SU-DHL-6 (cell line): ENCODE measurements at regions not wholly inside any gene's neighbourhood (a gene's known extent, or its start where the extent isn't known, plus 50 kb on each side); places are given as distances from the start of the nearest gene placed in this dataset.

Source experiments
- CTCF ChIP-seq: fragments of 200-600 bp; sonication (generic); IDR thresholded peaks from one replicate; pipeline ENCODE4 v1.5.1; 2017; ENCODE audit warnings: antibody characterized with exemption, mild to moderate bottlenecking, low read length, moderate library complexity; ENCODE audit not compliant: insufficient read depth, poor library complexity, severe bottlenecking
- EZH2phosphoT487 ChIP-seq: fragments of 200-600 bp; sonication (generic), shearing (Covaris generic); conservative IDR thresholded peaks from 2 replicates; pipeline ENCODE4 v1.6.1; 2018; ENCODE audit warnings: mild to moderate bottlenecking, antibody characterized with exemption, low read length, moderate library complexity, mixed read lengths

GRCh38 chr5:11973469-11973868, 69.2 kb upstream of the CTNND2 start:
- no peak for TF ChIP-seq CTCF
- no peak for TF ChIP-seq EZH2phosphoT487
